Fibroblast of skin of right biceps (primary cell): ENCODE measurements at regions not wholly inside any gene's neighbourhood (a gene's known extent, or its start where the extent isn't known, plus 50 kb on each side); places are given as distances from the start of the nearest gene placed in this dataset.
"Not testable (repeated sequence)": the region's sequence is repeated elsewhere in the genome, so short reads cannot be mapped to it uniquely, and the experiment has no call there.

Experiments
- DNase-seq: peaks from one replicate; pipeline ENCODE4 v3.0.0-alpha.2; 2013

GRCh38 chr2:14994721-14995120 is 362.2 kb downstream of the LRATD1 start:
- DNase-seq, result no peak

- no peak for DNase-seq
Observed at GRCh38 chr2:14996351-14997014, 364.0 kb downstream of the LRATD1 start.

- no peak for DNase-seq
Observed at GRCh38 chr2:14998546-14998945, 366.0 kb downstream of the LRATD1 start.

GRCh38 chr2:14999114-14999661 is 366.7 kb downstream of the LRATD1 start:
- DNase-seq, result no peak

- DNase-seq, result not testable (repeated sequence)
Observed at GRCh38 chr2:15002519-15002918, 370.0 kb downstream of the LRATD1 start.

GRCh38 chr2:15006667-15007066 is 374.1 kb downstream of the LRATD1 start:
- no peak for DNase-seq

- DNase-seq, result peak; percentile 34
Observed at GRCh38 chr2:15009681-15010080, 377.2 kb downstream of the LRATD1 start.

- no peak for DNase-seq
Observed at GRCh38 chr2:15010346-15010745, 377.8 kb downstream of the LRATD1 start.

- DNase-seq, result no peak
Observed at GRCh38 chr2:15018814-15019213, 386.3 kb downstream of the LRATD1 start.

GRCh38 chr2:15023221-15023620 is 390.7 kb downstream of the LRATD1 start:
- DNase-seq, result peak; percentile 74

GRCh38 chr2:15028406-15028805 is 395.9 kb downstream of the LRATD1 start:
- no peak for DNase-seq

- no peak for DNase-seq
Observed at GRCh38 chr2:15031745-15032240, 399.3 kb downstream of the LRATD1 start.

- DNase-seq, result no peak
Observed at GRCh38 chr2:15034246-15034645, 401.7 kb downstream of the LRATD1 start.

GRCh38 chr2:15034860-15035259 is 402.3 kb downstream of the LRATD1 start:
- DNase-seq, result no peak

- DNase-seq, result peak; percentile 73
Observed at GRCh38 chr2:15038366-15039364, 406.1 kb downstream of the LRATD1 start.

- DNase-seq, result no peak
Observed at GRCh38 chr2:15040429-15041084, 408.0 kb downstream of the LRATD1 start.

- peak; percentile 27 for DNase-seq
Observed at GRCh38 chr2:15041429-15041837, 408.9 kb downstream of the LRATD1 start.

- peak; percentile 95 for DNase-seq
Observed at GRCh38 chr2:15042801-15043217, 410.3 kb downstream of the LRATD1 start.

- DNase-seq, result peak; percentile 27
Observed at GRCh38 chr2:15043336-15044058, 411.0 kb downstream of the LRATD1 start.

GRCh38 chr2:15045054-15045453 is 412.5 kb downstream of the LRATD1 start:
- DNase-seq, result no peak

- no peak for DNase-seq
Observed at GRCh38 chr2:15047184-15047583, 414.7 kb downstream of the LRATD1 start.

- no peak for DNase-seq
Observed at GRCh38 chr2:15048000-15048399, 415.5 kb downstream of the LRATD1 start.
